ENCODE measurements at regions not wholly inside any gene's neighbourhood (a gene's known extent, or its start where the extent isn't known, plus 50 kb on each side); places are given as distances from the start of the nearest gene placed in this dataset.

GRCh38 chr11:23673366-23673765 is 813.1 kb upstream of the CCDC179 start:
- no peak for TF ChIP-seq CTCF (IDR thresholded peaks at IDR 0.05; ENCODE audit: control insufficient read depth, insufficient read depth, low read depth, low read length, missing control alignments)
- no peak overlapping the region for H3K4me3 ChIP-seq (ENCODE audit: control insufficient read depth, low read depth, low read length)

GRCh38 chr11:23674866-23675265 is 814.6 kb upstream of the CCDC179 start:
- no peak for DNase-seq (ENCODE audit: low read depth)
- no peak overlapping the region for H3K4me3 ChIP-seq (ENCODE audit: control insufficient read depth, low read depth, low read length)
- no peak for TF ChIP-seq CTCF (IDR thresholded peaks at IDR 0.05; ENCODE audit: control insufficient read depth, insufficient read depth, low read depth, low read length, missing control alignments)

More at GRCh38 chr11:23673366-23673765, 813.1 kb upstream of the CCDC179 start:
- DNase-seq (ENCODE audit: low read depth) = no peak

- no peak for DNase-seq (ENCODE audit: low read depth)
- TF ChIP-seq CTCF (IDR thresholded peaks at IDR 0.05; ENCODE audit: control insufficient read depth, insufficient read depth, low read depth, low read length, missing control alignments) = no peak
- no peak overlapping the region for H3K4me3 ChIP-seq (ENCODE audit: control insufficient read depth, low read depth, low read length)
These were observed 817.8 kb upstream of the LUZP2 start for GRCh38 chr11:23679041-23679440.

GRCh38 chr11:23679981-23680380 is 816.9 kb upstream of the LUZP2 start:
- no peak overlapping the region for H3K4me3 ChIP-seq (ENCODE audit: control insufficient read depth, low read depth, low read length)
- no peak for TF ChIP-seq CTCF (IDR thresholded peaks at IDR 0.05; ENCODE audit: control insufficient read depth, insufficient read depth, low read depth, low read length, missing control alignments)
- no peak for DNase-seq (ENCODE audit: low read depth)

GRCh38 chr11:23680488-23681230 is 816.2 kb upstream of the LUZP2 start:
- DNase-seq (ENCODE audit: low read depth) = no peak
- H3K4me3 ChIP-seq (ENCODE audit: control insufficient read depth, low read depth, low read length) = no peak overlapping the region
- TF ChIP-seq CTCF (IDR thresholded peaks at IDR 0.05; ENCODE audit: control insufficient read depth, insufficient read depth, low read depth, low read length, missing control alignments) = no peak

GRCh38 chr11:23684701-23685100 is 812.2 kb upstream of the LUZP2 start:
- TF ChIP-seq CTCF (IDR thresholded peaks at IDR 0.05; ENCODE audit: control insufficient read depth, insufficient read depth, low read depth, low read length, missing control alignments) = no peak
- H3K4me3 ChIP-seq (ENCODE audit: control insufficient read depth, low read depth, low read length) = no peak overlapping the region
- DNase-seq (ENCODE audit: low read depth) = no peak

Measured in AG09309 (cell line).